ENCODE measurements at regions not wholly inside any gene's neighbourhood (a gene's known extent, or its start where the extent isn't known, plus 50 kb on each side); places are given as distances from the start of the nearest gene placed in this dataset.

GRCh38 chr10:62528441-62528840 lies 154.3 kb downstream of the ZNF365 start:
- H3K4me1 Mint-ChIP-seq (ENCODE audit: low read depth): peaks cover 39% of the 10 kb centered on the region
- H3K27me3 Mint-ChIP-seq (ENCODE audit: low read depth): no peaks in the 10 kb centered on the region
- no peak overlapping the region for H3K27ac Mint-ChIP-seq (ENCODE audit: unreplicated experiment)
- no peak for TF ChIP-seq CTCF (IDR thresholded peaks at IDR 0.05)
- no peak overlapping the region for H3K4me3 Mint-ChIP-seq (ENCODE audit: unreplicated experiment)
- peaks cover 12% of the 10 kb centered on the region for H3K9me3 Mint-ChIP-seq (ENCODE audit: low read depth)
- no peak for DNase-seq (ENCODE audit: low spot score)
- peaks cover 9% of the 10 kb centered on the region for H3K36me3 Mint-ChIP-seq (ENCODE audit: low read depth)

GRCh38 chr10:62529396-62529795 lies 155.2 kb downstream of the ZNF365 start:
- Mint-ChIP-seq H3K4me1 (ENCODE audit: low read depth) (peaks cover 39% of the 10 kb centered on the region), H3K9me3 (ENCODE audit: low read depth) (peaks cover 10% of the 10 kb centered on the region), H3K36me3 (ENCODE audit: low read depth) (peaks cover 6% of the 10 kb centered on the region), H3K27ac (ENCODE audit: unreplicated experiment) (peak overlapping the region; percentile 63), H3K27me3 (ENCODE audit: low read depth) (no peaks in the 10 kb centered on the region), H3K4me3 (ENCODE audit: unreplicated experiment) (no peak overlapping the region)
- TF ChIP-seq CTCF (IDR thresholded peaks at IDR 0.05): no peak
- no peak for DNase-seq (ENCODE audit: low spot score)

DNA sequence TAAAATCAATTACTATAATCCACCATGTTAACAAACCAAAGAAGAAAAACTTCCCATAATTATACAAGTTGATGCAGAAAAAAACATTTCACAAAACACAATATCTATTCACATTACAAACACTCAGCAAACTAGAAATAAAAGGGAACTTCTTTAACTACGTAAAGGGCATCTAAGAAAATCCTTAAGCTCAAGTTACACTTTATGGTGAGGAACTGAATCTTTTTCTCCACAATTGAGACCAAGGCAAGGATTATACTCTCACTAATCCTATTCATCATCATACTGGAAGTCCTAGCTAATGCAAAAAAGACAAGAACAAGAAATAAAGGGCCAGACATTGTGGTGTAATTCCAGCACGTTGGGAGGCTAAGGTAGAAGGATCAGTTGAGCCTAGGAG lies 159.9 kb downstream of the ZNF365 start:
- Mint-ChIP-seq H3K27ac (ENCODE audit: unreplicated experiment) (no peak overlapping the region), H3K4me1 (ENCODE audit: low read depth) (peaks cover 15% of the 10 kb centered on the region), H3K9me3 (ENCODE audit: low read depth) (peaks cover 17% of the 10 kb centered on the region), H3K36me3 (ENCODE audit: low read depth) (peaks cover 4% of the 10 kb centered on the region), H3K27me3 (ENCODE audit: low read depth) (no peaks in the 10 kb centered on the region), H3K4me3 (ENCODE audit: unreplicated experiment) (no peak overlapping the region)
- no peak for DNase-seq (ENCODE audit: low spot score)
- no peak for TF ChIP-seq CTCF (IDR thresholded peaks at IDR 0.05)

GRCh38 chr10:62538606-62539005 lies 164.4 kb downstream of the ZNF365 start:
- H3K9me3 Mint-ChIP-seq (ENCODE audit: low read depth): peaks cover 21% of the 10 kb centered on the region
- no peak overlapping the region for H3K4me3 Mint-ChIP-seq (ENCODE audit: unreplicated experiment)
- H3K4me1 Mint-ChIP-seq (ENCODE audit: low read depth): no peaks in the 10 kb centered on the region
- H3K27me3 Mint-ChIP-seq (ENCODE audit: low read depth): no peaks in the 10 kb centered on the region
- no peak for DNase-seq (ENCODE audit: low spot score)
- H3K36me3 Mint-ChIP-seq (ENCODE audit: low read depth): no peaks in the 10 kb centered on the region
- TF ChIP-seq CTCF (IDR thresholded peaks at IDR 0.05): no peak
- H3K27ac Mint-ChIP-seq (ENCODE audit: unreplicated experiment): no peak overlapping the region

DNA sequence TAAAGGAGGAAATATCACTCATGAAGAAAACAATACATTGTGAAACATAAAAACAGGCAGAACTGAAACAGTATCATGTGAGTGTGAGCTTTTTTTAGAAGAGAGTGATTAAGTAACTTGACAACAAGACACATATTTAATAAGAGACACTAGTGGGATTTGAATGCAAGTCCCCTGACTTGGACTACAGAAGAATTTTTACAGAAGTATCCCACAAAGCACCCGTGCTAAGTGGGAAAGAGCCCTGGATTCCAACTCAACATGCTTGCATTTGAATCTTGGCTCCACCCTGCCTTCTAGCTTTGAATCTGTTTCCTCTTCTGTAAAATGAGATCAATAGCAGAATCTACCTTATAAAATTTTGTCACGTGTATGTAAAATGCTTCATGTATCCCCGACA lies 166.2 kb downstream of the ZNF365 start:
- H3K27ac Mint-ChIP-seq (ENCODE audit: unreplicated experiment): no peak overlapping the region
- no peak overlapping the region for H3K4me3 Mint-ChIP-seq (ENCODE audit: unreplicated experiment)
- H3K9me3 Mint-ChIP-seq (ENCODE audit: low read depth): peaks cover 17% of the 10 kb centered on the region
- TF ChIP-seq CTCF (IDR thresholded peaks at IDR 0.05): no peak
- no peak for DNase-seq (ENCODE audit: low spot score)
- H3K4me1 Mint-ChIP-seq (ENCODE audit: low read depth): peaks cover 4% of the 10 kb centered on the region
- no peaks in the 10 kb centered on the region for H3K27me3 Mint-ChIP-seq (ENCODE audit: low read depth)
- H3K36me3 Mint-ChIP-seq (ENCODE audit: low read depth): peaks cover 1% of the 10 kb centered on the region
